Effector memory CD4-positive, alpha-beta T cell (primary cell): ENCODE measurements at regions not wholly inside any gene's neighbourhood (a gene's known extent, or its start where the extent isn't known, plus 50 kb on each side); places are given as distances from the start of the nearest gene placed in this dataset.

Experiments used
- DNase-seq, 3 donors: peaks; one replicate each; pipeline ENCODE4 v3.0.0-alpha.2; 2020
- H3K27ac ChIP-seq: 2 replicates; pipeline ENCODE4 v1.7.0; 2013; ENCODE audit warnings: mild to moderate bottlenecking, low read length, moderate library complexity; ENCODE audit not compliant: insufficient read depth, poor library complexity, severe bottlenecking
- H3K27me3 ChIP-seq: replicated peaks from 2 replicates; pipeline ENCODE4 v1.7.0; 2013; ENCODE audit warnings: mild to moderate bottlenecking, low read length; ENCODE audit not compliant: insufficient read depth, control insufficient read depth, poor library complexity, severe bottlenecking
- H3K36me3 ChIP-seq: 2 replicates; pipeline ENCODE4 v1.7.0; 2013; ENCODE audit warnings: mild to moderate bottlenecking, low read length, moderate library complexity; ENCODE audit not compliant: control insufficient read depth, insufficient read depth
- H3K4me1 ChIP-seq: 2 replicates; pipeline ENCODE4 v1.7.0; 2013; ENCODE audit warnings: low read length, mild to moderate bottlenecking; ENCODE audit not compliant: control insufficient read depth, insufficient read depth, poor library complexity, severe bottlenecking
- H3K4me3 ChIP-seq: 2 replicates; pipeline ENCODE4 v1.7.0; 2013; ENCODE audit warnings: low read length, low read depth, mild to moderate bottlenecking; ENCODE audit not compliant: insufficient read depth, poor library complexity, severe bottlenecking
- H3K9me3 ChIP-seq: 2 replicates; pipeline ENCODE4 v1.7.0; 2013; ENCODE audit warnings: mild to moderate bottlenecking, low read length, moderate library complexity; ENCODE audit not compliant: control insufficient read depth

- H3K4me1 ChIP-seq, result peaks cover 5% of the 10 kb centered on the region
- no peak overlapping the region for H3K4me3 ChIP-seq
- H3K36me3 ChIP-seq, result no peaks in the 10 kb centered on the region
- H3K27ac ChIP-seq, result no peak overlapping the region
- H3K27me3 ChIP-seq, result no peaks in the 10 kb centered on the region
- no peak for DNase-seq
- no peaks in the 10 kb centered on the region for H3K9me3 ChIP-seq
Observed at GRCh38 chr2:147623328-147623727, 221.5 kb upstream of the ACVR2A start.

DNA sequence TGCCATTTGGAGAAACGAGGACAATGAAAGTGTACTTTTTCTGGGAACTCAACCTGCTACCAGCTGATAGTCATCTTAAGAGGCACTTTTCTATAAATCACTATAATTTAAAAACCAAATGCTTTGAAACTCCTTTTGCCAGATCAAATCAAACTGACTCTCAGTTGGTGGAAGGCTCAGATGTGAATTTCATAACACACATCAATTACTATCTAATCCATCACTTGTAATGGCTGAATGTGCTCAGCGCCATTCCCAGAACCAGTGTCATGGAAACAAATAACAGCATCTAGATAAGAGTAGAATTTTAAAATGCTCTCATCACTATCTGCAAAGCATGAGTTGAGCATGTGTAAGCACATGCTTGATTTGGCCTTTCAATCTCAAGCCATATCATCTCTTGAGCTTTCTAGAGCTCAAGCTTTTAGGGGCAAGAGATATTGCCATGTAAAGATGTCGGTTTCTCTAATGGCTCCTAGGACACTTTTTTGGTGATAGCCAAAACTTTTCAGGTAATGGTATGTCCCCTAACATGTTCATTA lies 223.1 kb upstream of the ACVR2A start:
- no peaks in the 10 kb centered on the region for H3K27me3 ChIP-seq
- no peaks in the 10 kb centered on the region for H3K36me3 ChIP-seq
- H3K27ac ChIP-seq, result no peak overlapping the region
- no peak overlapping the region for H3K4me3 ChIP-seq
- no peaks in the 10 kb centered on the region for H3K9me3 ChIP-seq
- peaks cover 5% of the 10 kb centered on the region for H3K4me1 ChIP-seq
- DNase-seq, result no peak

DNA sequence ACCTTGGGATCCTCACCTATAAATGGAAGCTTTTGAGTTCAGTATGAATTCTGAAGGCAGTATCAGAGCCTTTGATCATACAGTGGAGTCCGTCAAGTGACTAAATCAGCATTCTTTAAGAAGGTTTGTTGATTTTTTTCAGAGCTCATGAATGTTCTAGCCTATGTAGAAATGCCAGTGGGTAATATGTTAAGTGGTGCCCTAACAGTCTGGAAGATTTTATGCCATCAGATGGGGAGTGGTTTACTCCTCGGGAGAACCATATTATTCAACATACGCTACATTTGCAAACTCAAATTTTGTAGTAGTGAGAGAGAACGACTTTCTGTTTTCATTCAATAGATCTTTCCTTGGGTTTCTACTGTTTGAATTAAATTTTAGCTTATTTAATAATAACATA lies 225.0 kb upstream of the ACVR2A start:
- Histone ChIP-seq H3K4me3 (no peak overlapping the region), H3K27me3 (no peaks in the 10 kb centered on the region), H3K36me3 (no peaks in the 10 kb centered on the region), H3K27ac (no peak overlapping the region), H3K4me1 (peaks cover 5% of the 10 kb centered on the region), H3K9me3 (no peaks in the 10 kb centered on the region)
- no peak for DNase-seq

- H3K27ac ChIP-seq, result no peak overlapping the region
- H3K4me3 ChIP-seq, result no peak overlapping the region
- no peaks in the 10 kb centered on the region for H3K27me3 ChIP-seq
- H3K9me3 ChIP-seq, result no peaks in the 10 kb centered on the region
- DNase-seq, result no peak
- H3K4me1 ChIP-seq, result no peaks in the 10 kb centered on the region
- no peaks in the 10 kb centered on the region for H3K36me3 ChIP-seq
Observed at GRCh38 chr2:147615726-147616125, 229.1 kb upstream of the ACVR2A start.

DNA sequence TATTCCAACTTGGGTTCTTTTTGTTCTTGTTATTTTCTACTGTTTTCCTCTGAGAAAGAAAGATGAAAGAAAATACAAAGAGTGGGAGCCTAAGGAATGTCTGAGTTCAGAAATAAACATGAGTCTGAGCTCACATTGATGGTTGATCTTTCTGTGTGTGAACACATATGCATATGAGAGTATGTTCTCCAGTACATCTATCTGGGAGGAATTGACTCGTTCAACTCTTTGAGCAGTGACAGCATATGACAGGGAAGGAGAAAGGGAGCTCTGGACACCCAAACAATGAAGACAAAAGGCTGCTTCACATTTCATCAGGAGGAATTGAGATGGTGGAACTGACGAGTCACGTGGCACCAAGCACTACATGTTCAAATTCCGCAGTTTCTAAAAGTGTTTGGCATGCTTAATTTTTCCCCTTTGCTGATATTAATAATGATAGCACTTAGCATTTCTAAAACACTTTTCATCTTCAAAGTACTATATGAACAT lies 229.8 kb upstream of the ACVR2A start:
- Histone ChIP-seq H3K4me3 (no peak overlapping the region), H3K27ac (no peak overlapping the region)
- DNase-seq, result no peak

DNA sequence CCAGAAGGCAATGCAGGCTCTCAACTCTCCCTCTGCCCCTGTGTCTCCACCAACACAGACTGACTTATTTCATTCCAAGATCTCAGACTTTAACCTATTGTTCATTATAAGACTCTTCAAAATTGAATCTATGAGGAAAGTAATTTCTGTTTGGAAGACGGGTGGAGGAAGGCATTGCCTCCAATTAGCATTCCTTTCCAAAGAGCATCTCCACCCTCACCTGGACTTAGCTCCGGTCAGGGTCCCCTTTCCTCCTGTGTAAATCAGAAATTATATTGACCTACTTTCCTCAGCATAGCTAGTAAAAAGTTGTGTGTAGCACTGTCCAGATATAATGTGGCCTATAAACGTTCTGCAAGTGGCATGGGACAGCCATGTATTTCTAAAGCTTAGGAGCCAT lies 230.4 kb upstream of the ACVR2A start:
- H3K36me3 ChIP-seq, result no peaks in the 10 kb centered on the region
- no peaks in the 10 kb centered on the region for H3K4me1 ChIP-seq
- H3K27ac ChIP-seq, result no peak overlapping the region
- H3K9me3 ChIP-seq, result no peaks in the 10 kb centered on the region
- no peak for DNase-seq
- H3K4me3 ChIP-seq, result no peak overlapping the region
- H3K27me3 ChIP-seq, result no peaks in the 10 kb centered on the region

More for the DNA sequence above, 229.8 kb upstream of the ACVR2A start:
- H3K4me1 ChIP-seq, result no peaks in the 10 kb centered on the region
- H3K36me3 ChIP-seq, result no peaks in the 10 kb centered on the region
- H3K9me3 ChIP-seq, result no peaks in the 10 kb centered on the region
- no peaks in the 10 kb centered on the region for H3K27me3 ChIP-seq

- Histone ChIP-seq H3K9me3 (no peaks in the 10 kb centered on the region), H3K4me1 (no peaks in the 10 kb centered on the region), H3K27ac (no peak overlapping the region), H3K36me3 (no peaks in the 10 kb centered on the region), H3K4me3 (no peak overlapping the region), H3K27me3 (no peaks in the 10 kb centered on the region)
- no peak for DNase-seq
Observed at GRCh38 chr2:147610496-147611040, 234.3 kb upstream of the ACVR2A start.

- no peaks in the 10 kb centered on the region for H3K36me3 ChIP-seq
- no peak for DNase-seq
- no peak overlapping the region for H3K27ac ChIP-seq
- no peak overlapping the region for H3K4me3 ChIP-seq
- H3K4me1 ChIP-seq, result no peaks in the 10 kb centered on the region
- no peaks in the 10 kb centered on the region for H3K27me3 ChIP-seq
- H3K9me3 ChIP-seq, result no peaks in the 10 kb centered on the region
Observed at GRCh38 chr2:147609301-147609700, 235.5 kb upstream of the ACVR2A start.

GRCh38 chr2:147607379-147607778 lies 237.4 kb upstream of the ACVR2A start:
- Histone ChIP-seq H3K4me1 (no peaks in the 10 kb centered on the region), H3K36me3 (no peaks in the 10 kb centered on the region), H3K27ac (no peak overlapping the region), H3K27me3 (no peaks in the 10 kb centered on the region), H3K4me3 (no peak overlapping the region), H3K9me3 (no peaks in the 10 kb centered on the region)
- no peak for DNase-seq

GRCh38 chr2:147603876-147604275 lies 241.0 kb upstream of the ACVR2A start:
- Histone ChIP-seq H3K4me1 (no peaks in the 10 kb centered on the region), H3K27ac (no peak overlapping the region), H3K9me3 (no peaks in the 10 kb centered on the region), H3K36me3 (no peaks in the 10 kb centered on the region), H3K4me3 (no peak overlapping the region), H3K27me3 (no peaks in the 10 kb centered on the region)
- DNase-seq, result no peak
